Breast epithelium (tissue), 3 donors: ENCODE measurements at regions not wholly inside any gene's neighbourhood (a gene's known extent, or its start where the extent isn't known, plus 50 kb on each side); places are given as distances from the start of the nearest gene placed in this dataset.

Experiments
- POLR2A ChIP-seq: fragments of 450-650 bp; IDR thresholded peaks from one replicate; pipeline ENCODE4 v1.6.1; 2016; ENCODE audit warnings: antibody characterized with exemption, mild to moderate bottlenecking, moderate library complexity
- POLR2AphosphoS5 ChIP-seq, 3 donors: sonication (generic); formaldehyde crosslinking; IDR thresholded peaks; one replicate each; pipeline ENCODE4 v1.6.1; 2017; ENCODE audit warnings: antibody characterized with exemption in 3 of 3
- TF ChIP-seq, protein P1 (sequence below), 3 donors: fragments of 450-650 bp; IDR thresholded peaks; one replicate each; pipeline ENCODE4 v1.5.1; 2016 to 2017; ENCODE audit warnings: antibody characterized with exemption in 3 of 3, mild to moderate bottlenecking in 3 of 3, moderate library complexity in 3 of 3

DNA sequence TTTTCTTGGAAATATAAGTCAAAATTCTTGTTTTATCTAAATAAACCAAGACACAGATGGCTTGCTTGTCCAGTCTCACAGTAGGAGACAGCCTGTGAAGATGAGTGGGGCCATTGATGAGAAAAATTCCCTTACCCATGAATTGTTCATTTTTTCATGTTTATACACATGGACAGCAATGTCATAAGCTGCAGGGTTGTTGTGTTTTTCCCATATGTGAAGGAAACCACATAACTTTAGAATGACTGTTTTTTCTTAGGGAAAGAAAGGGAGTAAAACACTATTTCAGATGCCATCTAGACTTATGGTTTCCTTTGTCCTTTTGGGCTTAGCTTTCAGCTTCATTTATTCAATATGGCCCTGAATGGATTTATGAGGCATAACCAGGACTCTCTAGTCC, 622.5 kb upstream of the NR5A2 start:
- TF ChIP-seq, protein P1, sequence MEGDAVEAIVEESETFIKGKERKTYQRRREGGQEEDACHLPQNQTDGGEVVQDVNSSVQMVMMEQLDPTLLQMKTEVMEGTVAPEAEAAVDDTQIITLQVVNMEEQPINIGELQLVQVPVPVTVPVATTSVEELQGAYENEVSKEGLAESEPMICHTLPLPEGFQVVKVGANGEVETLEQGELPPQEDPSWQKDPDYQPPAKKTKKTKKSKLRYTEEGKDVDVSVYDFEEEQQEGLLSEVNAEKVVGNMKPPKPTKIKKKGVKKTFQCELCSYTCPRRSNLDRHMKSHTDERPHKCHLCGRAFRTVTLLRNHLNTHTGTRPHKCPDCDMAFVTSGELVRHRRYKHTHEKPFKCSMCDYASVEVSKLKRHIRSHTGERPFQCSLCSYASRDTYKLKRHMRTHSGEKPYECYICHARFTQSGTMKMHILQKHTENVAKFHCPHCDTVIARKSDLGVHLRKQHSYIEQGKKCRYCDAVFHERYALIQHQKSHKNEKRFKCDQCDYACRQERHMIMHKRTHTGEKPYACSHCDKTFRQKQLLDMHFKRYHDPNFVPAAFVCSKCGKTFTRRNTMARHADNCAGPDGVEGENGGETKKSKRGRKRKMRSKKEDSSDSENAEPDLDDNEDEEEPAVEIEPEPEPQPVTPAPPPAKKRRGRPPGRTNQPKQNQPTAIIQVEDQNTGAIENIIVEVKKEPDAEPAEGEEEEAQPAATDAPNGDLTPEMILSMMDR (IDR thresholded peaks at IDR 0.05): no peak
- no peak for TF ChIP-seq POLR2AphosphoS5 (IDR thresholded peaks at IDR 0.05)
- TF ChIP-seq POLR2A: no peak
